ENCODE measurements at regions not wholly inside any gene's neighbourhood (a gene's known extent, or its start where the extent isn't known, plus 50 kb on each side); places are given as distances from the start of the nearest gene placed in this dataset.

- DNase-seq (ENCODE audit: low spot score) = no peak
- CTCF ChIA-PET (ENCODE audit: unreplicated experiment) = no interaction called here
- no peaks in the 10 kb centered on the region for H3K9me2 ChIP-seq (ENCODE audit: insufficient read depth, low read length)
Observed at GRCh38 chr2:200127848-200128247, 172.5 kb downstream of the MAIP1 start.

GRCh38 chr2:200128296-200128695 lies 172.9 kb downstream of the MAIP1 start:
- no peaks in the 10 kb centered on the region for H3K9me3 ChIP-seq (ENCODE audit: low read length)
- no peak overlapping the region for H2AFZ ChIP-seq (ENCODE audit: low read length)
- H3K4me1 ChIP-seq (ENCODE audit: insufficient read depth, low read length, poor library complexity, severe bottlenecking) = no peaks in the 10 kb centered on the region
- no peaks in the 10 kb centered on the region for H3K36me3 ChIP-seq (ENCODE audit: insufficient read depth, low read length)
- no peaks in the 10 kb centered on the region for H3K79me2 ChIP-seq (ENCODE audit: insufficient read depth, low read depth, low read length)
- no peak for DNase-seq (ENCODE audit: low spot score)
- ChIA-PET CTCF (ENCODE audit: unreplicated experiment) (no interaction called here), POLR2A (no interaction called here)
- H3K4me3 ChIP-seq (ENCODE audit: low read depth, low read length, poor library complexity, severe bottlenecking) = no peak overlapping the region
- no peaks in the 10 kb centered on the region for H3K9me2 ChIP-seq (ENCODE audit: insufficient read depth, low read length)
- intact Hi-C loops (cut with micrococcal nuclease; ENCODE audit: unreplicated experiment) = no loop called here
- H3K27ac ChIP-seq (ENCODE audit: low read depth, low read length, poor library complexity, severe bottlenecking) = no peak overlapping the region
- BruUV-seq (replicated peaks) = no TSS peak
- H3K4me2 ChIP-seq (ENCODE audit: low read length) = no peak overlapping the region
- TF ChIP-seq EZH2phosphoT487 (IDR thresholded peaks at IDR 0.05; ENCODE audit: borderline replicate concordance, low read depth, low read length) (no peak), CTCF (conservative IDR thresholded peaks at IDR 0.05; ENCODE audit: low read length) (no peak)
- no peaks in the 10 kb centered on the region for H4K20me1 ChIP-seq (ENCODE audit: insufficient read depth, low read length)

More at GRCh38 chr2:200127848-200128247, 172.5 kb downstream of the MAIP1 start:
- no peaks in the 10 kb centered on the region for H3K4me1 ChIP-seq (ENCODE audit: insufficient read depth, low read length, poor library complexity, severe bottlenecking)
- TF ChIP-seq CTCF (conservative IDR thresholded peaks at IDR 0.05; ENCODE audit: low read length) (no peak), EZH2phosphoT487 (IDR thresholded peaks at IDR 0.05; ENCODE audit: borderline replicate concordance, low read depth, low read length) (no peak)
- H3K27ac ChIP-seq (ENCODE audit: low read depth, low read length, poor library complexity, severe bottlenecking) = no peak overlapping the region
- POLR2A ChIA-PET = no interaction called here
- no peak overlapping the region for H3K4me2 ChIP-seq (ENCODE audit: low read length)
- no peaks in the 10 kb centered on the region for H3K36me3 ChIP-seq (ENCODE audit: insufficient read depth, low read length)
- BruUV-seq (replicated peaks) = no TSS peak
- no peaks in the 10 kb centered on the region for H4K20me1 ChIP-seq (ENCODE audit: insufficient read depth, low read length)
- no peaks in the 10 kb centered on the region for H3K79me2 ChIP-seq (ENCODE audit: insufficient read depth, low read depth, low read length)
- H2AFZ ChIP-seq (ENCODE audit: low read length) = no peak overlapping the region
- intact Hi-C loops (cut with micrococcal nuclease; ENCODE audit: unreplicated experiment) = no loop called here
- no peak overlapping the region for H3K4me3 ChIP-seq (ENCODE audit: low read depth, low read length, poor library complexity, severe bottlenecking)
- H3K9me3 ChIP-seq (ENCODE audit: low read length) = no peaks in the 10 kb centered on the region

GRCh38 chr2:200129721-200130462 lies 174.5 kb downstream of the MAIP1 start:
- ChIA-PET POLR2A (interaction anchor here (0.6 to 1.2 kb wide), 3 partner anchors 10 to 841 kb away, joined by 3 to 5 read pairs (median 3); no protein-coding TSS in a partner anchor), CTCF (ENCODE audit: unreplicated experiment) (no interaction called here)
- no peaks in the 10 kb centered on the region for H3K9me3 ChIP-seq (ENCODE audit: low read length)
- no TSS peak for BruUV-seq (replicated peaks)
- H3K4me1 ChIP-seq (ENCODE audit: insufficient read depth, low read length, poor library complexity, severe bottlenecking) = no peaks in the 10 kb centered on the region
- H3K79me2 ChIP-seq (ENCODE audit: insufficient read depth, low read depth, low read length) = no peaks in the 10 kb centered on the region
- no peak for TF ChIP-seq CTCF (conservative IDR thresholded peaks at IDR 0.05; ENCODE audit: low read length)
- no peak overlapping the region for H2AFZ ChIP-seq (ENCODE audit: low read length)
- intact Hi-C loops (cut with micrococcal nuclease; ENCODE audit: unreplicated experiment) = no loop called here
- H3K4me3 ChIP-seq (ENCODE audit: low read depth, low read length, poor library complexity, severe bottlenecking) = no peak overlapping the region
- no peaks in the 10 kb centered on the region for H3K36me3 ChIP-seq (ENCODE audit: insufficient read depth, low read length)
- H3K4me2 ChIP-seq (ENCODE audit: low read length) = no peak overlapping the region
- H3K27ac ChIP-seq (ENCODE audit: low read depth, low read length, poor library complexity, severe bottlenecking) = no peak overlapping the region
- no peaks in the 10 kb centered on the region for H3K9me2 ChIP-seq (ENCODE audit: insufficient read depth, low read length)
- H4K20me1 ChIP-seq (ENCODE audit: insufficient read depth, low read length) = no peaks in the 10 kb centered on the region
- DNase-seq (ENCODE audit: low spot score) = no peak

Measured in OCI-LY7 (cell line).